Astrocyte (in vitro differentiated cells and primary cell): ENCODE measurements at regions not wholly inside any gene's neighbourhood (a gene's known extent, or its start where the extent isn't known, plus 50 kb on each side); places are given as distances from the start of the nearest gene placed in this dataset.

Experiments
- CTCF ChIP-seq: IDR thresholded peaks from 2 replicates; pipeline ENCODE4 v1.5.1; 2011; ENCODE audit warnings: low read depth, mild to moderate bottlenecking, inconsistent platforms, low read length, moderate library complexity; ENCODE audit not compliant: insufficient read depth
- EZH2 ChIP-seq: IDR thresholded peaks from 2 replicates; pipeline ENCODE4 v1.6.1; 2012; ENCODE audit warnings: mild to moderate bottlenecking, low read length, inconsistent platforms; ENCODE audit not compliant: insufficient read depth

GRCh38 chr2:172297950-172298349, 129.4 kb upstream of the ITGA6 start:
- TF ChIP-seq EZH2 (no peak), CTCF (no peak)
